ENCODE measurements at regions not wholly inside any gene's neighbourhood (a gene's known extent, or its start where the extent isn't known, plus 50 kb on each side); places are given as distances from the start of the nearest gene placed in this dataset.

- no peak overlapping the region for H3K4me3 ChIP-seq (ENCODE audit: low read depth, low read length)
- TF ChIP-seq CTCF (IDR thresholded peaks at IDR 0.05; ENCODE audit: insufficient read depth, low read length): no peak
- DNase-seq (ENCODE audit: low read depth): no peak
Measured at GRCh38 chr12:28868414-28868813, 280.7 kb upstream of the FAR2 start.

GRCh38 chr12:28869197-28869596 lies 279.9 kb upstream of the FAR2 start:
- H3K4me3 ChIP-seq (ENCODE audit: low read depth, low read length): no peak overlapping the region
- peak; percentile 83 for DNase-seq (ENCODE audit: low read depth)
- no peak for TF ChIP-seq CTCF (IDR thresholded peaks at IDR 0.05; ENCODE audit: insufficient read depth, low read length)

GRCh38 chr12:28870839-28871440 lies 278.1 kb upstream of the FAR2 start:
- no peak for TF ChIP-seq CTCF (IDR thresholded peaks at IDR 0.05; ENCODE audit: insufficient read depth, low read length)
- peak; percentile 34 for DNase-seq (ENCODE audit: low read depth)
- no peak overlapping the region for H3K4me3 ChIP-seq (ENCODE audit: low read depth, low read length)

- no peak overlapping the region for H3K4me3 ChIP-seq (ENCODE audit: low read depth, low read length)
- TF ChIP-seq CTCF (IDR thresholded peaks at IDR 0.05; ENCODE audit: insufficient read depth, low read length): peak; percentile 78
- peak; percentile 77 for DNase-seq (ENCODE audit: low read depth)
Measured at GRCh38 chr12:28872654-28873268, 276.3 kb upstream of the FAR2 start.

- H3K4me3 ChIP-seq (ENCODE audit: low read depth, low read length): no peak overlapping the region
- TF ChIP-seq CTCF (IDR thresholded peaks at IDR 0.05; ENCODE audit: insufficient read depth, low read length): no peak
- no peak for DNase-seq (ENCODE audit: low read depth)
Measured at GRCh38 chr12:28874758-28875157, 274.3 kb upstream of the FAR2 start.

GRCh38 chr12:28876196-28876798 lies 272.8 kb upstream of the FAR2 start:
- no peak for DNase-seq (ENCODE audit: low read depth)
- no peak overlapping the region for H3K4me3 ChIP-seq (ENCODE audit: low read depth, low read length)
- TF ChIP-seq CTCF (IDR thresholded peaks at IDR 0.05; ENCODE audit: insufficient read depth, low read length): no peak
